ENCODE measurements at regions not wholly inside any gene's neighbourhood (a gene's known extent, or its start where the extent isn't known, plus 50 kb on each side); places are given as distances from the start of the nearest gene placed in this dataset.

- Histone ChIP-seq H4K20me1 (replicated peaks in 1 of 2; ENCODE audit: control insufficient read depth in 1 of 2, insufficient read depth in 2 of 2, low read length in 2 of 2) (no peaks in the 10 kb centered on the region), H2BK5ac (ENCODE audit: low read depth, low read length) (no peak overlapping the region), H3K4me2 (ENCODE audit: insufficient read depth in 1 of 2, low read depth in 2 of 2, low read length in 2 of 2) (no peak overlapping the region), H3K27me3 (replicated peaks in 1 of 4; ENCODE audit: control insufficient read depth in 3 of 4, extremely low read depth in 1 of 4, insufficient read depth in 3 of 4, low read length in 3 of 4) (no peaks in the 10 kb centered on the region), H2AK5ac (ENCODE audit: low read depth, low read length) (no peak overlapping the region), H2BK120ac (replicated peaks; ENCODE audit: low read depth, low read length) (no peak overlapping the region), H3K9me3 (ENCODE audit: insufficient read depth in 2 of 2, low read depth in 1 of 2, low read length in 1 of 2) (no peaks in the 10 kb centered on the region), H3K27ac (ENCODE audit: low read depth, low read length) (no peak overlapping the region), H3K79me1 (ENCODE audit: low read depth, low read length) (no peaks in the 10 kb centered on the region), H3K36me3 (ENCODE audit: control insufficient read depth in 2 of 4, insufficient read depth in 4 of 4, low read length in 3 of 4) (no peaks in the 10 kb centered on the region), H3K9ac (replicated peaks in 1 of 4; ENCODE audit: extremely low read depth in 1 of 4, low read depth in 3 of 4, low read length in 3 of 4) (no peak overlapping the region), H3K14ac (ENCODE audit: insufficient read length) (no peak overlapping the region), H3K79me2 (ENCODE audit: control insufficient read depth in 1 of 2, insufficient read depth in 2 of 2, low read length in 2 of 2) (no peaks in the 10 kb centered on the region), H2BK15ac (ENCODE audit: low read length) (no peak overlapping the region), H2AFZ (ENCODE audit: low read length) (no peak overlapping the region), H4K8ac (ENCODE audit: extremely low read depth, insufficient read depth, low read length) (no peak overlapping the region), H3K18ac (ENCODE audit: extremely low read depth, low read length) (no peak overlapping the region), H3K23ac (ENCODE audit: insufficient read length) (no peak overlapping the region), H3K4ac (replicated peaks; ENCODE audit: insufficient read length, low read depth, low read length) (no peak overlapping the region), H3K4me1 (replicated peaks in 1 of 4; ENCODE audit: control insufficient read depth in 3 of 4, insufficient read depth in 4 of 4, low read length in 3 of 4) (peaks cover 0 to 5% (median 1%) of the 10 kb centered on the region in 4 experiments; a peak in 2 of 7 replicates), H3K56ac (replicated peaks; ENCODE audit: insufficient read length, low read depth, low read length) (no peak overlapping the region), H3K4me3 (ENCODE audit: extremely low read depth in 1 of 4, insufficient read depth in 2 of 4, low read depth in 3 of 4, low read length in 4 of 4) (no peak overlapping the region), H2BK20ac (ENCODE audit: low read length) (no peak overlapping the region), H2BK12ac (ENCODE audit: low read depth, low read length) (no peak overlapping the region), H3K23me2 (ENCODE audit: low read depth, low read length) (no peaks in the 10 kb centered on the region), H4K91ac (replicated peaks; ENCODE audit: insufficient read length, low read length) (no peak overlapping the region), H4K5ac (ENCODE audit: insufficient read length, low read depth, low read length) (no peak overlapping the region)
- DNase-seq (ENCODE audit: low read depth in 1 of 2, low spot score in 2 of 2) (no peak), FAIRE-seq (no peak)
- POLR2A ChIA-PET (ENCODE audit: partially characterized antibody) = no interaction called here
- TF ChIP-seq EZH2 (IDR thresholded peaks at IDR 0.05; ENCODE audit: low read depth, low read length, severe bottlenecking) = no peak
- no peak for TF ChIP-seq HDAC6 (IDR thresholded peaks at IDR 0.05; ENCODE audit: low read depth, low read length)
- no peak for TF ChIP-seq ASH2L (IDR thresholded peaks at IDR 0.05; ENCODE audit: low read length)
- no peak for TF ChIP-seq JUND (IDR thresholded peaks at IDR 0.05; ENCODE audit: low read length)
- no peak for TF ChIP-seq CTBP2 (IDR thresholded peaks at IDR 0.05; ENCODE audit: borderline replicate concordance, insufficient read depth, insufficient read length, low read length)
- no peak for TF ChIP-seq GABPA (IDR thresholded peaks at IDR 0.05; ENCODE audit: borderline replicate concordance, insufficient read depth, low read length)
- no peak for TF ChIP-seq RXRA (IDR thresholded peaks at IDR 0.05; ENCODE audit: insufficient read depth, low read depth, low read length)
- no peak for TF ChIP-seq CBX8 (IDR thresholded peaks at IDR 0.05; ENCODE audit: borderline replicate concordance, low read depth, low read length)
- no peak for TF ChIP-seq TAF1 (IDR thresholded peaks at IDR 0.05; ENCODE audit: low read depth, low read length)
- TF ChIP-seq, protein P1, sequence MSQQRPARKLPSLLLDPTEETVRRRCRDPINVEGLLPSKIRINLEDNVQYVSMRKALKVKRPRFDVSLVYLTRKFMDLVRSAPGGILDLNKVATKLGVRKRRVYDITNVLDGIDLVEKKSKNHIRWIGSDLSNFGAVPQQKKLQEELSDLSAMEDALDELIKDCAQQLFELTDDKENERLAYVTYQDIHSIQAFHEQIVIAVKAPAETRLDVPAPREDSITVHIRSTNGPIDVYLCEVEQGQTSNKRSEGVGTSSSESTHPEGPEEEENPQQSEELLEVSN (IDR thresholded peaks at IDR 0.05) = no peak
- TF ChIP-seq CHD2 (IDR thresholded peaks at IDR 0.05; ENCODE audit: low read length) = no peak
- WGBS, 2 experiments (ENCODE audit: extremely low coverage in 1 of 2, insufficient coverage in 1 of 2, insufficient read length in 1 of 2, insufficient replicate concordance in 2 of 2, low coverage in 1 of 2, low lambda C conversion rate in 2 of 2, missing lambda C conversion rate in 1 of 2) = 81% methylated on average over 1 of the region's 1 CpG; no CpG with 5 or more reads in 1 of the 2 experiments
- CTCF ChIA-PET (ENCODE audit: partially characterized antibody) = interaction anchor here (0.7 to 2.3 kb wide), 3 partner anchors 9 to 28 kb away, joined by 3 to 6 read pairs (median 3); no protein-coding TSS in a partner anchor
Measured at GRCh38 chr1:219090607-219091006, 83.1 kb upstream of the LYPLAL1 start.
